SK-N-SH (cell line): ENCODE measurements at regions not wholly inside any gene's neighbourhood (a gene's known extent, or its start where the extent isn't known, plus 50 kb on each side); places are given as distances from the start of the nearest gene placed in this dataset.

Source experiments
- CTCF ChIA-PET: fragments of 300-600, 350-600 bp; formaldehyde crosslinking; extraction: SDS; loops from one replicate; lab custom pipeline; 2021; lab: Yijun Ruan, JAX
- POLR2A ChIA-PET: fragments of 350-600 bp; sonication (Branson Sonifier 250); formaldehyde crosslinking; extraction: SDS; loops from one replicate; lab custom pipeline; 2020; ENCODE audit warnings: antibody characterized with exemption, inconsistent platforms; lab: Yijun Ruan, JAX
- DNase-seq: peaks from one replicate; pipeline ENCODE4 v3.0.0; 2012
- H2AFZ ChIP-seq: fragments of 200-600 bp; sonication (generic); 2 replicates; pipeline ENCODE4 v1.8.1; 2016; ENCODE audit warnings: antibody characterized with exemption, mild to moderate bottlenecking, low read depth
- H3F3A ChIP-seq: fragments of 200-600 bp; sonication (generic); replicated peaks from 2 replicates; pipeline ENCODE3; 2016; ENCODE audit warnings: antibody characterized with exemption, mild to moderate bottlenecking; ENCODE audit not compliant: insufficient read depth
- H3K27ac ChIP-seq, 2 experiments: fragments of 200-500 bp in 1 of 2; fragments of 200-600 bp in 1 of 2; sonication (Bioruptor generic) in 1 of 2; sonication (generic), shearing (Covaris generic) in 1 of 2; 2 replicates each; pipeline versions ENCODE4 v1.5.1 to v1.6.1; 2014 to 2016; ENCODE audit warnings: low read depth in 2 of 2, inconsistent platforms in 1 of 2, low read length in 1 of 2, mild to moderate bottlenecking in 1 of 2, mixed read lengths in 1 of 2
- H3K27me3 ChIP-seq: fragments of 200-600 bp; sonication (generic), shearing (Covaris generic); 2 replicates; pipeline ENCODE4 v1.6.1; 2016; ENCODE audit warnings: mixed run types; ENCODE audit not compliant: insufficient read depth
- H3K36me3 ChIP-seq, 2 experiments: fragments of 200-500 bp in 1 of 2; fragments of 200-600 bp in 1 of 2; sonication (Bioruptor generic) in 1 of 2; sonication (generic) in 1 of 2; replicated peaks in 1 of 2; 2 replicates each; pipeline versions ENCODE3 to v1.5.1; 2014 to 2016; ENCODE audit warnings: low read length in 1 of 2, mild to moderate bottlenecking in 1 of 2; ENCODE audit not compliant: insufficient read depth in 2 of 2, control insufficient read depth in 1 of 2
- H3K4me1 ChIP-seq, 2 experiments: fragments of 200-500 bp in 1 of 2; fragments of 200-600 bp in 1 of 2; sonication (Bioruptor generic) in 1 of 2; sonication (generic), shearing (Covaris generic) in 1 of 2; 2 replicates each; pipeline versions ENCODE4 v1.5.1 to v1.6.1; 2014 to 2016; ENCODE audit warnings: low read depth in 1 of 2, low read length in 1 of 2, mixed run types in 1 of 2; ENCODE audit not compliant: insufficient read depth in 2 of 2, control insufficient read depth in 1 of 2
- H3K4me2 ChIP-seq: fragments of 200-600 bp; sonication (generic), shearing (Covaris generic); 2 replicates; pipeline ENCODE4 v1.6.1; 2017; ENCODE audit warnings: mixed run types
- H3K4me3 ChIP-seq, 2 experiments: fragments of 200-500 bp in 1 of 2; fragments of 200-600 bp in 1 of 2; sonication (Bioruptor generic) in 1 of 2; sonication (generic), shearing (Covaris generic) in 1 of 2; 2 replicates each; pipeline versions ENCODE4 v1.5.1 to v1.8.1; 2014 to 2016; ENCODE audit warnings: low read depth in 2 of 2, inconsistent platforms in 1 of 2, low read length in 1 of 2, mild to moderate bottlenecking in 1 of 2, mixed read lengths in 1 of 2, moderate library complexity in 1 of 2
- H3K79me2 ChIP-seq: fragments of 200-600 bp; sonication (generic); 2 replicates; pipeline ENCODE4 v1.8.1; 2017; ENCODE audit warnings: mild to moderate bottlenecking; ENCODE audit not compliant: insufficient read depth
- H3K9ac ChIP-seq: fragments of 200-600 bp; sonication (generic); 2 replicates; pipeline ENCODE4 v1.6.1; 2017; ENCODE audit warnings: mixed run types
- H3K9me2 ChIP-seq: fragments of 200-600 bp; sonication (generic); 2 replicates; pipeline ENCODE4 v1.6.1; 2017; ENCODE audit warnings: mixed run types
- H3K9me3 ChIP-seq: fragments of 200-600 bp; sonication (generic); 2 replicates; pipeline ENCODE4 v1.6.1; 2017; ENCODE audit warnings: mixed run types, mild to moderate bottlenecking, moderate library complexity
- H4K20me1 ChIP-seq: fragments of 200-600 bp; sonication (generic); 2 replicates; pipeline ENCODE4 v1.6.1; 2017; ENCODE audit warnings: mild to moderate bottlenecking, mixed run types; ENCODE audit not compliant: insufficient read depth
- CHD2 ChIP-seq: fragments of 150-350 bp; IDR thresholded peaks from 2 replicates; pipeline ENCODE4 v1.6.1; 2018; ENCODE audit warnings: low read length; ENCODE audit not compliant: partially characterized antibody
- FOXJ3 ChIP-seq: sonication (generic); formaldehyde crosslinking; IDR thresholded peaks from 2 replicates; pipeline ENCODE4 v1.5.1; 2020; ENCODE audit warnings: mild to moderate bottlenecking, missing genetic modification reagents
- GABPA ChIP-seq: IDR thresholded peaks from 2 replicates; pipeline ENCODE4 v1.4.0; 2012; ENCODE audit warnings: low read depth, mild to moderate bottlenecking
- GATA2 ChIP-seq: sonication (generic); formaldehyde crosslinking; IDR thresholded peaks from 2 replicates; pipeline ENCODE4 v1.5.0; 2020; ENCODE audit warnings: mild to moderate bottlenecking, missing genetic modification reagents
- IRF3 ChIP-seq: fragments of 150-350 bp; IDR thresholded peaks from 2 replicates; pipeline ENCODE4 v1.6.1; 2016; ENCODE audit warnings: mild to moderate bottlenecking, low read depth, low read length
- MEF2A ChIP-seq: IDR thresholded peaks from 2 replicates; pipeline ENCODE4 v1.4.0; 2012; ENCODE audit warnings: low read depth, borderline replicate concordance
- NRF1 ChIP-seq: IDR thresholded peaks from 2 replicates; pipeline ENCODE4 v1.6.1; 2012; ENCODE audit warnings: low read depth, mild to moderate bottlenecking, low read length
- PBX3 ChIP-seq: IDR thresholded peaks from 2 replicates; pipeline ENCODE4; 2012
- SIN3A ChIP-seq: IDR thresholded peaks from 2 replicates; pipeline ENCODE4 v1.6.1; 2012; ENCODE audit warnings: low read depth, mild to moderate bottlenecking, low read length, moderate library complexity, borderline replicate concordance
- SMC3 ChIP-seq: IDR thresholded peaks from 2 replicates; pipeline ENCODE4 v1.6.1; 2012; ENCODE audit warnings: low read depth, low read length, improper control_type of control experiment
- TEAD4 ChIP-seq: IDR thresholded peaks from 2 replicates; pipeline ENCODE4 v1.4.0; 2012; ENCODE audit warnings: mild to moderate bottlenecking, borderline replicate concordance; ENCODE audit not compliant: insufficient read depth
- WGBS: methylation state at CpG from one replicate; pipeline ENCODE4 v1.1.6; 2017; ENCODE audit warnings: low lambda C conversion rate; 5-methylcytosine and 5-hydroxymethylcytosine counted together
- TF ChIP-seq, protein P1 (sequence below): fragments of 150-350 bp; IDR thresholded peaks from 2 replicates; pipeline ENCODE4 v1.6.1; 2017; ENCODE audit warnings: antibody characterized with exemption, low read length, low read depth, borderline replicate concordance

GRCh38 chr9:38322937-38323336 lies 69.6 kb upstream of the ALDH1B1 start:
- Histone ChIP-seq H3K27me3 (peaks cover 4% of the 10 kb centered on the region), H3K4me1 (peaks cover 0 to 21% of the 10 kb centered on the region in 2 experiments; a peak in 2 of 4 replicates), H3K4me3 (no peak overlapping the region), H2AFZ (no peak overlapping the region), H3K36me3 (no peaks in the 10 kb centered on the region), H3K9me3 (no peaks in the 10 kb centered on the region), H3K9ac (no peak overlapping the region), H3K27ac (no peak overlapping the region), H4K20me1 (no peaks in the 10 kb centered on the region), H3K9me2 (no peaks in the 10 kb centered on the region), H3K4me2 (no peak overlapping the region), H3F3A (no peaks in the 10 kb centered on the region), H3K79me2 (no peaks in the 10 kb centered on the region)
- WGBS: 30% methylated on average over 3 of the region's 3 CpGs
- ChIA-PET CTCF (interaction anchor here (1.6 kb wide), 1 partner anchor 235 kb away, joined by 4 read pairs; no protein-coding TSS in a partner anchor), POLR2A (no interaction called here)
- no peak for DNase-seq
- TF ChIP-seq FOXJ3 (CRISPR knock-in tag): no peak
- no peak for TF ChIP-seq PBX3
- TF ChIP-seq TEAD4: no peak
- TF ChIP-seq, protein P1, sequence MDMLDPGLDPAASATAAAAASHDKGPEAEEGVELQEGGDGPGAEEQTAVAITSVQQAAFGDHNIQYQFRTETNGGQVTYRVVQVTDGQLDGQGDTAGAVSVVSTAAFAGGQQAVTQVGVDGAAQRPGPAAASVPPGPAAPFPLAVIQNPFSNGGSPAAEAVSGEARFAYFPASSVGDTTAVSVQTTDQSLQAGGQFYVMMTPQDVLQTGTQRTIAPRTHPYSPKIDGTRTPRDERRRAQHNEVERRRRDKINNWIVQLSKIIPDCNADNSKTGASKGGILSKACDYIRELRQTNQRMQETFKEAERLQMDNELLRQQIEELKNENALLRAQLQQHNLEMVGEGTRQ: no peak
- TF ChIP-seq NRF1: no peak
- TF ChIP-seq SMC3: no peak
- no peak for TF ChIP-seq MEF2A
- TF ChIP-seq CHD2: no peak
- no peak for TF ChIP-seq GABPA

DNA sequence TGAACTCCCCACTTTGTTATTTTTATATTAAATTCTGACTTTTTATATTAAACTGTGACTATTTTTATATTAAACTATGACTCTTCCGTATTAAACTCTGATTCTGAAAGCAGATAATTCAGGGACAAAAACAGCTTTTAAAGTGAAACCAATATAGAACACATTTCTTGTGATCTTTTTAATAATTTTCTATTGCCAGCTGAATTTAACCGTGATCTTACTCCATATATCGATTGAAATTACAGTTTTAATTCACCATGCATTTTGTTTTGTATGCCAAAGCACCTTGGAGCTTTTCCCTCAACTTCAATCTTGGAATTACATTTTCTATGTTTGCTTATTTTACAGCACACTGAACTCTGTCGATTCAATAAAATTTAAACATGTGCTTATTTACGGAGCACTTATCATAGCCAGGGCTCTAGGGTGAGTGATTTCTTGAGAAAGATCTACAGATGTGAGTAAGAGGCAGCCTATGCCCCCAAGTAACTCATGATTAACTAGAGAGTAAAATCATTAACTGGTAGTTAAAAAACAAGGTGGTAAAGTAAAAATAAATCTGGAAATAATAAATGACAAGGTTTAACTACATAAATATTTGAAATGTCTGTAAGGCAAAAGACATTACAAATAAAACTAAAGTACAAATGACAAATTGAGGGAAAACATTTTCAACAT lies 72.9 kb upstream of the ALDH1B1 start:
- ChIA-PET POLR2A (no interaction called here), CTCF (interaction anchor here (0.9 to 1.7 kb wide), 7 partner anchors 9 to 406 kb away, joined by 3 to 5 read pairs (median 3); no protein-coding TSS in a partner anchor)
- DNase-seq: no peak
- Histone ChIP-seq H3K9me2 (no peaks in the 10 kb centered on the region), H3K79me2 (no peaks in the 10 kb centered on the region), H4K20me1 (no peaks in the 10 kb centered on the region), H3K27ac (peak overlapping the region in 1 of 2 experiments; percentile 89; a peak in 2 of 4 replicates), H3K4me3 (no peak overlapping the region), H3K27me3 (no peaks in the 10 kb centered on the region; the same call in 1 of the 2 replicates), H3F3A (no peaks in the 10 kb centered on the region), H3K4me2 (peak overlapping the region; percentile 10; the same call in 1 of the 2 replicates), H3K4me1 (peaks cover 0 to 31% of the 10 kb centered on the region in 2 experiments; a peak in 2 of 4 replicates), H2AFZ (peak overlapping the region; percentile 74), H3K36me3 (no peaks in the 10 kb centered on the region), H3K9me3 (no peaks in the 10 kb centered on the region), H3K9ac (no peak overlapping the region)
- 36% methylated on average over 5 of the region's 5 CpGs for WGBS
- TF ChIP-seq SMC3: no peak
- no peak for TF ChIP-seq GABPA
- no peak for TF ChIP-seq IRF3
- TF ChIP-seq GATA2 (CRISPR knock-in tag): 0 out of 2 replicates have a peak, but pooled peaks have one; percentile 2
- no peak for TF ChIP-seq SIN3A
- TF ChIP-seq NRF1: no peak
